DND-41 (cell line): ENCODE measurements at regions not wholly inside any gene's neighbourhood (a gene's known extent, or its start where the extent isn't known, plus 50 kb on each side); places are given as distances from the start of the nearest gene placed in this dataset.

ENCODE experiments used
- ATAC-seq: fragments of 200-7000 bp; cut with Tn5 transposase; 3 replicates; pipeline ENCODE4 v1.9.1; 2021; ENCODE audit warnings: low read depth; ENCODE audit not compliant: insufficient read depth
- DNase-seq: peaks from one replicate; pipeline ENCODE4 v3.0.0-alpha.2; 2020
- H2AFZ ChIP-seq: 2 replicates; pipeline ENCODE4 v1.6.0; 2012; ENCODE audit warnings: low read depth, low read length
- H3K27ac ChIP-seq: 2 replicates; pipeline ENCODE4 v1.5.1; 2012; ENCODE audit warnings: low read length, inconsistent platforms
- H3K27me3 ChIP-seq: fragments of 200-600 bp; sonication (generic); 2 replicates; pipeline ENCODE4 v1.6.0; 2012; ENCODE audit warnings: low read length, mild to moderate bottlenecking, inconsistent platforms; ENCODE audit not compliant: insufficient read depth, poor library complexity
- H3K36me3 ChIP-seq: 2 replicates; pipeline ENCODE4 v1.5.1; 2012; ENCODE audit warnings: low read length, inconsistent platforms; ENCODE audit not compliant: insufficient read depth
- H3K4me1 ChIP-seq: 2 replicates; pipeline ENCODE4 v1.5.1; 2012; ENCODE audit warnings: mild to moderate bottlenecking, low read length; ENCODE audit not compliant: insufficient read depth
- H3K4me2 ChIP-seq: 2 replicates; pipeline ENCODE4 v1.6.0; 2012; ENCODE audit warnings: mild to moderate bottlenecking, moderate library complexity, low read length, inconsistent platforms; ENCODE audit not compliant: insufficient read depth
- H3K4me3 ChIP-seq, 2 experiments: fragments of 200-600 bp in 1 of 2; shearing (Covaris generic) in 1 of 2; 2 replicates each; pipeline ENCODE4 v1.5.1; 2012 to 2016; ENCODE audit warnings: inconsistent platforms in 2 of 2, low read length in 2 of 2, mild to moderate bottlenecking in 2 of 2, low read depth in 1 of 2, moderate library complexity in 1 of 2
- H3K79me2 ChIP-seq: 2 replicates; pipeline ENCODE4 v1.6.0; 2012; ENCODE audit warnings: low read length, inconsistent platforms; ENCODE audit not compliant: insufficient read depth
- H3K9ac ChIP-seq: 2 replicates; pipeline ENCODE4 v1.6.0; 2012; ENCODE audit warnings: low read depth, mild to moderate bottlenecking, inconsistent platforms, low read length, moderate library complexity
- H3K9me3 ChIP-seq: 2 replicates; pipeline ENCODE4 v1.5.1; 2012; ENCODE audit warnings: low read length, moderate library complexity, mild to moderate bottlenecking, inconsistent platforms; ENCODE audit not compliant: insufficient read depth, severe bottlenecking
- H4K20me1 ChIP-seq: 2 replicates; pipeline ENCODE4 v1.6.0; 2012; ENCODE audit warnings: low read length; ENCODE audit not compliant: insufficient read depth
- EZH2 ChIP-seq: IDR thresholded peaks from 3 replicates; pipeline ENCODE4 v1.6.1; 2012; ENCODE audit warnings: borderline replicate concordance, low read depth, mild to moderate bottlenecking, moderate library complexity, low read length, inconsistent platforms; ENCODE audit not compliant: severe bottlenecking
- TF ChIP-seq, protein P1 (sequence below): IDR thresholded peaks from 2 replicates; pipeline ENCODE4 v1.5.1; 2012; ENCODE audit warnings: borderline replicate concordance, low read length, moderate library complexity, mild to moderate bottlenecking; ENCODE audit not compliant: poor library complexity, severe bottlenecking; ENCODE audit errors: extremely low read depth

DNA sequence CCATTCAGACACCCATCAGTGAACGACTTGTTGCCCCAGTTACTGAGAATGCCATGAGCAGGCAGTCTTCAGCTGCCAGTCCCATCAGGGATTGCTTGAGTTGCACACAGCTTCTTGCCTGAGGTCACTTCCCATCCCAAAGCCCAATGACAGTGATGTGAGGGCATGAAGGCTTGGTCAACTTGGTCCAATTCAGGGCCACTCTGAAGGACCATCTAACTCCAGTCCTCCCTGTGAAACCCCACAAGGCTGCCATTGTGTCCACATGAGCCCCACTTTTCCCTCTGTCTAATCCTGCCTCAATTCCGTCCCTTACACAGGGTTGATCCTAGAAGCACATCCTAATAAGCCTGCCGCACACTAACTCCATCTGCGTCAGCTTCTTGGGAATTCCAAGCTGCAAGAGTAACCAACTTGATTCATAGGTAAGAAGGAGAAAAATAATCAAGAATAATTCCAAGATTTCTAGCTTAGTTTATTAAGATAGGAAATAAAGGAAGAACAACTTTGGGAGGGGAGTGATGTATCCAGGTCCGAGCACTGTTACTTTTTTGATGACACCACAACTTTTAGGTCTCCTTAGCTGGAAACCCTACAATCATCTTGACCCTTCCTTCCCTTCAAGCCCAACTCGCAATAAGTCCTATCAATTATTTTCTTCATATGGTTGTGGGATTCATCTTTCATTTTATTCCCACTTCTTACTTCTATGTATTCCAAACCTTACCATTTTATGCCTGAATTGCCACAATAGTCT, 110.9 kb downstream of the LRRC30 start:
- Histone ChIP-seq H4K20me1 (no peaks in the 10 kb centered on the region), H3K36me3 (no peaks in the 10 kb centered on the region), H3K4me2 (no peak overlapping the region), H2AFZ (no peak overlapping the region), H3K4me1 (no peaks in the 10 kb centered on the region), H3K27me3 (no peaks in the 10 kb centered on the region), H3K9ac (no peak overlapping the region), H3K4me3 (no peak overlapping the region), H3K9me3 (no peaks in the 10 kb centered on the region), H3K79me2 (no peaks in the 10 kb centered on the region), H3K27ac (no peak overlapping the region)
- ATAC-seq (no peak), DNase-seq (no peak)
- TF ChIP-seq, protein P1, sequence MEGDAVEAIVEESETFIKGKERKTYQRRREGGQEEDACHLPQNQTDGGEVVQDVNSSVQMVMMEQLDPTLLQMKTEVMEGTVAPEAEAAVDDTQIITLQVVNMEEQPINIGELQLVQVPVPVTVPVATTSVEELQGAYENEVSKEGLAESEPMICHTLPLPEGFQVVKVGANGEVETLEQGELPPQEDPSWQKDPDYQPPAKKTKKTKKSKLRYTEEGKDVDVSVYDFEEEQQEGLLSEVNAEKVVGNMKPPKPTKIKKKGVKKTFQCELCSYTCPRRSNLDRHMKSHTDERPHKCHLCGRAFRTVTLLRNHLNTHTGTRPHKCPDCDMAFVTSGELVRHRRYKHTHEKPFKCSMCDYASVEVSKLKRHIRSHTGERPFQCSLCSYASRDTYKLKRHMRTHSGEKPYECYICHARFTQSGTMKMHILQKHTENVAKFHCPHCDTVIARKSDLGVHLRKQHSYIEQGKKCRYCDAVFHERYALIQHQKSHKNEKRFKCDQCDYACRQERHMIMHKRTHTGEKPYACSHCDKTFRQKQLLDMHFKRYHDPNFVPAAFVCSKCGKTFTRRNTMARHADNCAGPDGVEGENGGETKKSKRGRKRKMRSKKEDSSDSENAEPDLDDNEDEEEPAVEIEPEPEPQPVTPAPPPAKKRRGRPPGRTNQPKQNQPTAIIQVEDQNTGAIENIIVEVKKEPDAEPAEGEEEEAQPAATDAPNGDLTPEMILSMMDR, result no peak
- no peak for TF ChIP-seq EZH2

DNA sequence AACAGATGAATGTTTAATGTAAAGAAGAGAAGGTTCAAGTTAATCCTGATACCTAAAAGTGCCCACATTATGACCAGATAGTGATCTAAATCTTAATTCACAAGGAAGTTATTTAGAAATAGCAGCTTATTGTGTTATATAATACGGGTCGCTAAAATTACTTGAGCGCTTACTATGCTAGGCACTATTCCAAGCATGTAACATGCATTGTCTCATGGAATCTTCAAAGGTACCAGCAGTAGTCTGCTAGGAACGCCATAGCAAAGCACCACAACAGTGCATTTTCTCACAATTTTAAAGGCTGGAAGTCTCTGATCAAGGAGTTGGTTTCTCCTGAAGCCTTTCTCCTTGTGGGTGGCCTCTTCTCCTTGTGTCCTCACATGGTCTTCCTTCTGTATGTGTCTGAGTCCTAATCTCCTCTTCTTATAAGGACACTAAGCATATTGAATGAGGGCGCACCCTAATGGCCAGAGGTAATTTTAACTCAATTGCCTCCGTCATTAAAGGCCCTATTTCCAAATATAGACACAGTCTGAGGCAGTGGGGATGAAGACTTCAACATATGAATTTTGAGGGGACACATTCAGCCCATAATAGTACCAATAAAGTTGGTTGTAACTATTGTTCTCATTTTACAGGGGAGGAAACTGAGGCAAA, 118.4 kb downstream of the LRRC30 start:
- Histone ChIP-seq H3K4me2 (no peak overlapping the region), H3K9ac (no peak overlapping the region)
- TF ChIP-seq, protein P1, result no peak
- TF ChIP-seq EZH2, result no peak

DNA sequence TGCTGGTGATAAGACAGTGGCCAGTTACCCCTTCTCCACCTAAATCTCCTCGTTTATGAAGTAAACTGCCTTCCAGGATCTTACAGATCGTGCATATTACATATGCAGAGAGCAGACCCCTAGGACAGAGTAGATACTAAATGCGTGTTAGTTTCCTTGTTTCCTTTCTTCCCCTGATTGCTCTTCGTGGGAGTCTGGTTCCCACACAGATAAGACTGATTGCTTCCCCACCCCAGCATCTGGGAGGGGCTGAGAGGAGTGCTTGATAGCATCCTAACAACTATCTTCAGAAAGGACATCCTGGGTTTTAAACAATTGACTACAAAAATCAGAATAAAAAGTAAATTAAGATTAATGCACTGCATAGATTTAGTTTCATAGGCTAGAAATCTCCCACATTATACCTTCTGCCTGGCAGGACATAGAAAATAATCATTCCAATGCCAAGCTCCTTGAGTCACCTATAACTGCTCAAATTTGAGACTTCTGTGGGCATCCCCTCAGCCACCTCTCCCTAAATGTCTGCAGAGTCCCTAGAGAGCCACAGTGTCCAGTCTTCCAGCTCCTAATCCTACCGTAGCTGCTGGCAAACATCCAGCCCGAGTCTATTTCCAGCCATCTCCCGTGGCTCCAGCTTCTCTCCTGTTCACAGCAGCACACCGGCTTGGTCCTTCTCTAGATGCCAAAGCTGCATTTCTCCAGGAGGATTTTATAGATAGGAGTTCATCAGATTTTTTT, 128.3 kb downstream of the LRRC30 start:
- Histone ChIP-seq H3K9me3 (no peaks in the 10 kb centered on the region), H3K79me2 (no peaks in the 10 kb centered on the region), H3K27ac (no peak overlapping the region), H2AFZ (no peak overlapping the region), H3K9ac (no peak overlapping the region), H3K4me2 (no peak overlapping the region), H3K36me3 (no peaks in the 10 kb centered on the region), H3K27me3 (no peaks in the 10 kb centered on the region), H4K20me1 (no peaks in the 10 kb centered on the region), H3K4me1 (no peaks in the 10 kb centered on the region), H3K4me3 (no peak overlapping the region)
- TF ChIP-seq EZH2, result no peak
- TF ChIP-seq, protein P1, result no peak
- DNase-seq (no peak), ATAC-seq (no peak)

More for the DNA sequence above, 118.4 kb downstream of the LRRC30 start:
- DNase-seq, result no peak
- no peaks in the 10 kb centered on the region for H3K36me3 ChIP-seq
- H2AFZ ChIP-seq, result no peak overlapping the region
- H4K20me1 ChIP-seq, result no peaks in the 10 kb centered on the region
- H3K4me3 ChIP-seq, result no peak overlapping the region
- no peak for ATAC-seq
- no peak overlapping the region for H3K27ac ChIP-seq
- no peaks in the 10 kb centered on the region for H3K79me2 ChIP-seq
- no peaks in the 10 kb centered on the region for H3K9me3 ChIP-seq
- no peaks in the 10 kb centered on the region for H3K27me3 ChIP-seq
- no peaks in the 10 kb centered on the region for H3K4me1 ChIP-seq
